Ishikawa (cell line): ENCODE measurements at regions not wholly inside any gene's neighbourhood (a gene's known extent, or its start where the extent isn't known, plus 50 kb on each side); places are given as distances from the start of the nearest gene placed in this dataset.

Experiments
- CEBPB ChIP-seq: IDR thresholded peaks from 2 replicates; pipeline ENCODE4 v1.6.1; 2012
- CREB1 ChIP-seq: IDR thresholded peaks from 2 replicates; pipeline ENCODE4 v1.6.1; 2012; ENCODE audit warnings: low read depth
- EGR1 ChIP-seq: IDR thresholded peaks from 2 replicates; pipeline ENCODE4 v1.6.1; 2012
- EP300 ChIP-seq: IDR thresholded peaks from 2 replicates; pipeline ENCODE4 v1.6.1; 2012; ENCODE audit warnings: borderline replicate concordance
- FOXM1 ChIP-seq: IDR thresholded peaks from 2 replicates; pipeline ENCODE4 v1.6.1; 2012; ENCODE audit warnings: low read depth, borderline replicate concordance
- NFIC ChIP-seq: IDR thresholded peaks from 2 replicates; pipeline ENCODE4 v1.6.1; 2012
- RAD21 ChIP-seq: IDR thresholded peaks from 2 replicates; pipeline ENCODE4 v1.6.1; 2012; ENCODE audit warnings: low read depth
- TAF1 ChIP-seq: IDR thresholded peaks from 2 replicates; pipeline ENCODE4 v1.6.1; 2012; ENCODE audit warnings: low read depth, mild to moderate bottlenecking
- TCF12 ChIP-seq: IDR thresholded peaks from 2 replicates; pipeline ENCODE4 v1.6.1; 2012; ENCODE audit warnings: low read depth
- TEAD4 ChIP-seq: IDR thresholded peaks from 2 replicates; pipeline ENCODE4 v1.6.1; 2012
- YY1 ChIP-seq: IDR thresholded peaks from 2 replicates; pipeline ENCODE4 v1.6.1; 2012; ENCODE audit warnings: low read depth
- ZBTB7A ChIP-seq: IDR thresholded peaks from 2 replicates; pipeline ENCODE4 v1.6.1; 2012; ENCODE audit warnings: low read depth
- TF ChIP-seq, protein P1 (sequence below): IDR thresholded peaks from 2 replicates; pipeline ENCODE4 v1.6.1; 2012; ENCODE audit warnings: low read depth, mild to moderate bottlenecking
- TF ChIP-seq, protein P2 (sequence below): IDR thresholded peaks from 2 replicates; pipeline ENCODE4 v1.6.1; 2012
- TF ChIP-seq, protein P3 (sequence below): IDR thresholded peaks from 2 replicates; pipeline ENCODE4 v1.6.1; 2012

DNA sequence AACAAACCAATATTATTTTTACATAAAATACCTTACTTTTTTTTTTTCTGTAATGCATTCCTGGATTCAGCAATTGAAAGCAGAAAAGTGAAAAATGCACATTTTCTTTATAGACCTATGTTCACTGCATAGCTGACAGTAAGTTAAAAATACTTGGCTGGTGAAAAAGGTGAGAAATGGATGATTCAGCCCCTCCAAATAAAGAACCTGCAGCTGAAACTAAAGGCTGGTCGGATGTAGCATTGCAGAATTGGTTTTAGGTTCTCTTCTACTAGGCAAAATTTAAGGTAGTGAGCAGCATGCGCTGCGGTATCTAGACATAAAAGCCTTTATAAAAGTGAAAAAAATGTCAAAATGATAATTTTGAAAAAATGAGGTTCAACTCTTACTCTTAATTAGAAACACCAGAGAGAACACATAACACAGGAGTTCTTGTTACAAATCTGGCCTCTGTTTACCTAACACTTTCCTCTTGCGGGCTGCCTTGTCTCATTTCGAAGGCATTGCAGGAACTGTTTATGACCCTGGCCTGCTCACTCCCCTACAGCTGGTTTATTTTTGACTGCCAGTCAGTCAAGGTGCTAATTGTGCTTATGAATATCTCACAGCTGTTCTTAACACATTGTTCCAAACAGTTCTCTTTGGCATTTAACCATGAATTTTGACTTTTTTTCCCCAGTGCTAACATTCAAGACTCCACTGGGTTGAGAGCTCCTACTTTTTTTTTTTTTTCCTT, 455.4 kb upstream of the TBL1XR1 start:
- TF ChIP-seq EGR1 (no peak), RAD21 (no peak), YY1 (no peak)

DNA sequence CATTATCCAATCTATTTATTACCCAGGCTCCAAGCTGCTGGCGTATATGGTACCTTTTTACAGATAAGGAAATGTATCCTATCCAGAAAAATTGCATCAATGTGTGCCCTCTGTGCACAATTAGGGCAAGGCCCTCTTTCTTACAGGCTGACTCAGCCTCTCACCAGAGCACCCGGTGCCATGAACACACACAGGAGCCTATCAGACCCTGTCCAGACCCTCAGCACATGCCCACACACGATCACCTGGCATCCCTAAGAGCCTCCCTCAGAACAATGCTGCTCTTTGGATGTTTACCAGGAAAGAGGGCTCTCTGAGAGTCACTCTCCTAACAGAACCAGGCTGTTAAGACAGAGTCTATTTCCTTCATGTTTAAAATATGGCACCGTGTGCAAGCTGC, 460.0 kb upstream of the TBL1XR1 start:
- TF ChIP-seq FOXM1 (no peak), YY1 (no peak), TEAD4 (no peak), CEBPB (no peak), ZBTB7A (no peak), TCF12 (no peak), TAF1 (no peak), NFIC (no peak), RAD21 (no peak), EGR1 (no peak), CREB1 (no peak)
- TF ChIP-seq, protein P1, sequence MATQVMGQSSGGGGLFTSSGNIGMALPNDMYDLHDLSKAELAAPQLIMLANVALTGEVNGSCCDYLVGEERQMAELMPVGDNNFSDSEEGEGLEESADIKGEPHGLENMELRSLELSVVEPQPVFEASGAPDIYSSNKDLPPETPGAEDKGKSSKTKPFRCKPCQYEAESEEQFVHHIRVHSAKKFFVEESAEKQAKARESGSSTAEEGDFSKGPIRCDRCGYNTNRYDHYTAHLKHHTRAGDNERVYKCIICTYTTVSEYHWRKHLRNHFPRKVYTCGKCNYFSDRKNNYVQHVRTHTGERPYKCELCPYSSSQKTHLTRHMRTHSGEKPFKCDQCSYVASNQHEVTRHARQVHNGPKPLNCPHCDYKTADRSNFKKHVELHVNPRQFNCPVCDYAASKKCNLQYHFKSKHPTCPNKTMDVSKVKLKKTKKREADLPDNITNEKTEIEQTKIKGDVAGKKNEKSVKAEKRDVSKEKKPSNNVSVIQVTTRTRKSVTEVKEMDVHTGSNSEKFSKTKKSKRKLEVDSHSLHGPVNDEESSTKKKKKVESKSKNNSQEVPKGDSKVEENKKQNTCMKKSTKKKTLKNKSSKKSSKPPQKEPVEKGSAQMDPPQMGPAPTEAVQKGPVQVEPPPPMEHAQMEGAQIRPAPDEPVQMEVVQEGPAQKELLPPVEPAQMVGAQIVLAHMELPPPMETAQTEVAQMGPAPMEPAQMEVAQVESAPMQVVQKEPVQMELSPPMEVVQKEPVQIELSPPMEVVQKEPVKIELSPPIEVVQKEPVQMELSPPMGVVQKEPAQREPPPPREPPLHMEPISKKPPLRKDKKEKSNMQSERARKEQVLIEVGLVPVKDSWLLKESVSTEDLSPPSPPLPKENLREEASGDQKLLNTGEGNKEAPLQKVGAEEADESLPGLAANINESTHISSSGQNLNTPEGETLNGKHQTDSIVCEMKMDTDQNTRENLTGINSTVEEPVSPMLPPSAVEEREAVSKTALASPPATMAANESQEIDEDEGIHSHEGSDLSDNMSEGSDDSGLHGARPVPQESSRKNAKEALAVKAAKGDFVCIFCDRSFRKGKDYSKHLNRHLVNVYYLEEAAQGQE: no peak
- TF ChIP-seq, protein P2, sequence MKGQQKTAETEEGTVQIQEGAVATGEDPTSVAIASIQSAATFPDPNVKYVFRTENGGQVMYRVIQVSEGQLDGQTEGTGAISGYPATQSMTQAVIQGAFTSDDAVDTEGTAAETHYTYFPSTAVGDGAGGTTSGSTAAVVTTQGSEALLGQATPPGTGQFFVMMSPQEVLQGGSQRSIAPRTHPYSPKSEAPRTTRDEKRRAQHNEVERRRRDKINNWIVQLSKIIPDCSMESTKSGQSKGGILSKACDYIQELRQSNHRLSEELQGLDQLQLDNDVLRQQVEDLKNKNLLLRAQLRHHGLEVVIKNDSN: no peak
- TF ChIP-seq, protein P3, sequence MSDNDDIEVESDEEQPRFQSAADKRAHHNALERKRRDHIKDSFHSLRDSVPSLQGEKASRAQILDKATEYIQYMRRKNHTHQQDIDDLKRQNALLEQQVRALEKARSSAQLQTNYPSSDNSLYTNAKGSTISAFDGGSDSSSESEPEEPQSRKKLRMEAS: no peak

DNA sequence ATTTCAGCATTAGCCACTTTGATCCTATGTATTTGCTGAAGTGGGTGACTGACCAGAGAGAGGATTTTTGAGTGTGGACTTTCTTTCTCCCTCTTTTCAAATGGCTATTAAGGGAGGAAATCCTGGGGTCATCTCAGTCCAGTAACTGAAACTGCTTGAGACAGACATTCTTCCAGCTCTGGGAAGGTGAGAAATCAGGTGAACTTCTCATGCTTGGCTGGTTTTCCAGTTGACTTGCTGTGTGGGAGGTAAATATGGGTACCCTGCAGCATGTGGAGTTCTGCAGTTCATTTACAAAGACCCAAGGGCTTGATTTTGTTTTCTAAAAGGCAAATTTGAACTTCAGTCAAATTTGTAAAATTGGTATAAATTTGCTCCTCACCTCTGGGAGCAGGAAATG, 461.1 kb upstream of the TBL1XR1 start:
- TF ChIP-seq ZBTB7A (no peak), EP300 (peak; percentile 78), CREB1 (no peak), TCF12 (peak; percentile 81; the same call in 1 of the 2 replicates), TEAD4 (peak; percentile 72), FOXM1 (peak; percentile 88), YY1 (no peak), TAF1 (0 out of 2 replicates have a peak, but pooled peaks have one; percentile 30), NFIC (no peak), CEBPB (no peak), EGR1 (peak; percentile 79), RAD21 (peak; percentile 35; the same call in 1 of the 2 replicates)
- TF ChIP-seq, protein P2: peak; percentile 17; the same call in 1 of the 2 replicates
- TF ChIP-seq, protein P3: peak; percentile 86
- TF ChIP-seq, protein P1: no peak

DNA sequence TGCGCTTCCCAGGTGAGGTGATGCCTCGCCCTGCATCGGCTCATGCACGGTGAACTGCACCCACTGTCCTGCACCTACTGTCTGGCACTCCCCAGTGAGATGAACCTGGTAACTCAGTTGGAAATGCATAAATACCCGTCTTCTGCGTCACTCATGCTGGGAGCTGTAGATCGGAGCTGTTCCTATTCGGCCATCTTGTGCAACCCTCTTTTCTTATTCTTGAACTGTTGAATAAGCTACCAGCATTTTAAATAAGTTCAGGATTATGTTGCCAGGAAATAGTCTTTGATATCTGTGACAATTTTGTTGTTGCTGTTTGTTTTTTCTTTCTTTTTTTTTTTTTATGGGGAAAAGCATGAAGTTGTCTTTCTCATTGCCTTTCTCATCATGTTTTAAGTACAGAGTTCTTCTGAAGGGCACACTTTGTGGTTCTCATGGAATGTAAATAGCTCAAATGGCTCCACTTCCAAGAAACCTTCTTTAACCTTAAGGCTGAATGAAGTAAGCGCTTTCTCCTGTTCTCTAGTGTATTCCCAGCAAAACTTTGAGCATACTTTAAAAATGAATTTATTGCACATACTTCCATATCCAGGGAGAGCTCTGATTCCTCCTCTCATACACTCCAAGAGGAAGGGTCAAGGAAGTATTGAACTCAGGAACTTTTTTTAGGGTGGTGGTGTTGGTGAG, 468.0 kb upstream of the TBL1XR1 start:
- no peak for TF ChIP-seq NFIC
- TF ChIP-seq EGR1: no peak
- no peak for TF ChIP-seq FOXM1
- no peak for TF ChIP-seq YY1
- TF ChIP-seq, protein P3: no peak
- TF ChIP-seq TAF1: no peak
- no peak for TF ChIP-seq RAD21
- no peak for TF ChIP-seq TEAD4
- TF ChIP-seq CREB1: no peak
- no peak for TF ChIP-seq TCF12

- TF ChIP-seq CREB1 (no peak), EGR1 (no peak), CEBPB (no peak), ZBTB7A (no peak), TAF1 (no peak), RAD21 (no peak), TEAD4 (no peak)
- TF ChIP-seq, protein P3: no peak
- TF ChIP-seq, protein P2: no peak
These were observed 475.1 kb upstream of the TBL1XR1 start for GRCh38 chr3:177672252-177672911.
